ENCODE measurements at regions not wholly inside any gene's neighbourhood (a gene's known extent, or its start where the extent isn't known, plus 50 kb on each side); places are given as distances from the start of the nearest gene placed in this dataset.

DNA sequence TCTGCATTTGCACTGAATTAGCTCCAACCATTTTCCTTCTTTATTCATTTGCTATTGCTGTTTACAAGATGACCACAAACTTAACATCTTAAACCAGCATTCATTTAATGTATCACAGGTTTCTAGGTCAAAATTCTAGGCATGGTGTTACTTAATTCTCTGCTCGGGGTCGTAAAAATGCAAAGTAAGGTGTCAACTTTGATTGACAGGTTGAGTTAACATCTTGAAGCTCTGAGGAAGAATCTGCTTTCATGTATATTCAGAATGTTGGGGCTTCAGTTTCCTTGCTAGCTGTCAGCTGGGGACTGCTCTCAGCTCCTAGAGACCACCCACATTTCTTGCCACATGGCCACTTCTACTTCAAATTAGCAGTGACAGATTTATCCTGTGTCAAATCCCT, 348.7 kb upstream of the GRIN3A start:
- TF ChIP-seq, protein P1, sequence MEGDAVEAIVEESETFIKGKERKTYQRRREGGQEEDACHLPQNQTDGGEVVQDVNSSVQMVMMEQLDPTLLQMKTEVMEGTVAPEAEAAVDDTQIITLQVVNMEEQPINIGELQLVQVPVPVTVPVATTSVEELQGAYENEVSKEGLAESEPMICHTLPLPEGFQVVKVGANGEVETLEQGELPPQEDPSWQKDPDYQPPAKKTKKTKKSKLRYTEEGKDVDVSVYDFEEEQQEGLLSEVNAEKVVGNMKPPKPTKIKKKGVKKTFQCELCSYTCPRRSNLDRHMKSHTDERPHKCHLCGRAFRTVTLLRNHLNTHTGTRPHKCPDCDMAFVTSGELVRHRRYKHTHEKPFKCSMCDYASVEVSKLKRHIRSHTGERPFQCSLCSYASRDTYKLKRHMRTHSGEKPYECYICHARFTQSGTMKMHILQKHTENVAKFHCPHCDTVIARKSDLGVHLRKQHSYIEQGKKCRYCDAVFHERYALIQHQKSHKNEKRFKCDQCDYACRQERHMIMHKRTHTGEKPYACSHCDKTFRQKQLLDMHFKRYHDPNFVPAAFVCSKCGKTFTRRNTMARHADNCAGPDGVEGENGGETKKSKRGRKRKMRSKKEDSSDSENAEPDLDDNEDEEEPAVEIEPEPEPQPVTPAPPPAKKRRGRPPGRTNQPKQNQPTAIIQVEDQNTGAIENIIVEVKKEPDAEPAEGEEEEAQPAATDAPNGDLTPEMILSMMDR (IDR thresholded peaks at IDR 0.05): no peak
- TF ChIP-seq EZH2 (IDR thresholded peaks at IDR 0.05): no peak

Measured in neural progenitor cell (in vitro differentiated cells).